Esophagus (tissue), 2 donors: ENCODE measurements at regions not wholly inside any gene's neighbourhood (a gene's known extent, or its start where the extent isn't known, plus 50 kb on each side); places are given as distances from the start of the nearest gene placed in this dataset.
"Not testable (repeated sequence)": the region's sequence is repeated elsewhere in the genome, so short reads cannot be mapped to it uniquely, and the experiment has no call there.

ENCODE experiments used
- H3K27ac ChIP-seq, 2 donors: one replicate each; pipeline ENCODE4 v1.5.1; 2013; ENCODE audit warnings: low read depth in 2 of 2, mild to moderate bottlenecking in 2 of 2, inconsistent platforms in 1 of 2, low read length in 1 of 2, moderate library complexity in 1 of 2
- H3K27me3 ChIP-seq, 2 donors: one replicate each; pipeline ENCODE4 v1.6.1; 2013; ENCODE audit warnings: low read length in 2 of 2, control low read depth in 1 of 2, mild to moderate bottlenecking in 1 of 2; ENCODE audit not compliant: insufficient read depth in 2 of 2, control insufficient read depth in 1 of 2
- H3K36me3 ChIP-seq, 2 donors: one replicate each; pipeline ENCODE4 v1.6.1; 2013; ENCODE audit warnings: low read length in 1 of 2; ENCODE audit not compliant: control insufficient read depth in 2 of 2, insufficient read depth in 2 of 2
- H3K4me1 ChIP-seq, 2 donors: one replicate each; pipeline ENCODE4 v1.6.1; 2013; ENCODE audit warnings: low read length in 1 of 2; ENCODE audit not compliant: control insufficient read depth in 2 of 2, insufficient read depth in 2 of 2
- H3K4me3 ChIP-seq, 2 donors: one replicate each; pipeline ENCODE4 v1.5.1; 2013; ENCODE audit warnings: low read length in 2 of 2, mild to moderate bottlenecking in 2 of 2, low read depth in 1 of 2, moderate library complexity in 1 of 2
- H3K9me3 ChIP-seq, 2 donors: one replicate each; pipeline ENCODE4 v1.6.1; 2013; ENCODE audit warnings: mild to moderate bottlenecking in 2 of 2, low read depth in 1 of 2, low read length in 1 of 2, moderate library complexity in 1 of 2; ENCODE audit not compliant: control insufficient read depth in 2 of 2, insufficient read depth in 1 of 2
- WGBS, 2 donors: extraction: QIAGEN DNeasy Blood & Tissue Kit; methylation state at CpG; one replicate each; pipeline ENCODE4 v1.1.7; 2013; 5-methylcytosine and 5-hydroxymethylcytosine counted together
- donor health status: healthy with polysubstance abuse.
- donor health status: Bipolar disorder and iron deficiency.

GRCh38 chr1:144538736-144539135, 54.0 kb upstream of the PPIAL4F start:
- 93 to 96% methylated on average over 6 of the region's 6 CpGs for WGBS, 2 donors
- not testable (repeated sequence) for H3K27me3 ChIP-seq, H3K9me3 ChIP-seq, H3K27ac ChIP-seq, H3K4me3 ChIP-seq, H3K36me3 ChIP-seq, H3K4me1 ChIP-seq

DNA sequence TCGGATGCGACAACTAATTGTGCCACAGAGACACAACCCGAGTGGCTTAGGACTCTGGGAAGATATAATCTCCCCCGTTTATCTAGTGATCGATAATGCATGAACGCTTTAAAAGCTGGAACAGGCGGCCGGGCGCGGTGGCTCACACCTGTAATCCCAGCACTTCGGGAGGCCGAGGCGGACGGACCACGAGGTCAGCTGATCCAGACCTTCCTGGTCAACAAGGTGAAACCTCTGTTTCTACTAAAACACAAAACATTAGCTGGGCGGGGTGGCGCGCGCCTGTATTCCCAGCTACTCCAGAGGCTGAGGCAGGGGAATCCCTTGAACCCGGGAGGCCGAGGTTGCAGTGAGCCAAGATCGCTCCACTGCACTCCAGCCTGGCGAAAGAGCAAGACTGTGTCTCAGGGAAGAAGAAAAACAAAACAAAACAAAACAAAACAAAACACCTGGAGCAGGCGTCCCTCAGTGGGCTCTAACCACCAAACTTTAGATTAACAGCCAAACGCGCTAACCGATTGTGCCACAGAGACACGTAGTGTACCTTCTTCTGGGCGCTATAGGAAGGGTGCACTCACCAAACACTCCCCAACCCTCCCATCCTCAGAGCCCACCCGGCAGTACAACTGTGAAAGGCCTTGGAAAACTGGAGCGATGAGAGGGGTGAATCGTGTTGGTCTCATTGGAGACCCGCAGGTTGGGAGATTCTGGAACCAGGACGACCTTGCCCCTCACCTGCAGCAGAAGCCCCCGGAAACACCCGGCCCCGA, 53.3 kb upstream of the PPIAL4F start:
- H3K9me3 ChIP-seq, H3K27ac ChIP-seq, H3K27me3 ChIP-seq, H3K4me3 ChIP-seq, H3K36me3 ChIP-seq, H3K4me1 ChIP-seq: not testable (repeated sequence)
- WGBS, 2 donors: 72 to 75% methylated on average over 26 to 34 of the region's 37 CpGs
